Calu3 (cell line): ENCODE measurements at regions not wholly inside any gene's neighbourhood (a gene's known extent, or its start where the extent isn't known, plus 50 kb on each side); places are given as distances from the start of the nearest gene placed in this dataset.

Experiments
- BruUV-seq: library from RNA; stranded (reverse); fragments of 400-500 nt; replicated peaks from 2 replicates; lab custom pipeline; 2021; lab: Mats Ljungman, UMichigan
- CTCF ChIA-PET: fragments of 300-600 bp; sonication (Branson Sonifier 250); formaldehyde crosslinking; loops from one replicate; lab custom pipeline; 2022; ENCODE audit warnings: antibody characterized with exemption; lab: Charles Lee
- DNase-seq: peaks from one replicate; pipeline ENCODE4 v3.0.0; 2022
- H3K27ac Mint-ChIP-seq: one replicate; pipeline ENCODE4 v1.8.0; 2022; ENCODE audit warnings: mixed read lengths; ENCODE audit not compliant: unreplicated experiment
- H3K27me3 Mint-ChIP-seq: one replicate; pipeline ENCODE4 v1.8.0; 2022; ENCODE audit warnings: mixed read lengths; ENCODE audit not compliant: unreplicated experiment
- H3K36me3 Mint-ChIP-seq: one replicate; pipeline ENCODE4 v1.8.0; 2022; ENCODE audit warnings: mild to moderate bottlenecking, moderate library complexity, mixed read lengths; ENCODE audit not compliant: insufficient read depth, unreplicated experiment
- H3K4me1 Mint-ChIP-seq: one replicate; pipeline ENCODE4 v1.8.0; 2022; ENCODE audit warnings: mild to moderate bottlenecking, low read depth, mixed read lengths; ENCODE audit not compliant: unreplicated experiment
- H3K4me3 Mint-ChIP-seq: one replicate; pipeline ENCODE4 v1.8.0; 2022; ENCODE audit warnings: mild to moderate bottlenecking, low read depth, moderate library complexity, mixed read lengths; ENCODE audit not compliant: unreplicated experiment
- H3K9me3 Mint-ChIP-seq: one replicate; pipeline ENCODE4 v1.8.0; 2022; ENCODE audit warnings: low read depth, mixed read lengths; ENCODE audit not compliant: unreplicated experiment
- intact Hi-C: fragments of 100-400 bp; cut with micrococcal nuclease; formaldehyde crosslinking; loops from one replicate; pipeline ENCODE4 v1.10.0; 2022; ENCODE audit not compliant: unreplicated experiment
- TF ChIP-seq, protein P1 (sequence below): fragments of 200-600 bp; IDR thresholded peaks from one replicate; pipeline ENCODE4 v1.8.0; 2022; ENCODE audit warnings: antibody characterized with exemption; ENCODE audit not compliant: unreplicated experiment

GRCh38 chr9:22528485-22528884 lies 81.9 kb downstream of the DMRTA1 start:
- no peaks in the 10 kb centered on the region for H3K9me3 Mint-ChIP-seq
- no peak for DNase-seq
- CTCF ChIA-PET = interaction anchor here (0.6 kb wide), 1 partner anchor 400 kb away, joined by 6 read pairs; no protein-coding TSS in a partner anchor
- H3K4me1 Mint-ChIP-seq = peaks cover 7% of the 10 kb centered on the region
- intact Hi-C loops = no loop called here
- no peaks in the 10 kb centered on the region for H3K27me3 Mint-ChIP-seq
- no peak overlapping the region for H3K4me3 Mint-ChIP-seq
- BruUV-seq = no TSS peak
- TF ChIP-seq, protein P1, sequence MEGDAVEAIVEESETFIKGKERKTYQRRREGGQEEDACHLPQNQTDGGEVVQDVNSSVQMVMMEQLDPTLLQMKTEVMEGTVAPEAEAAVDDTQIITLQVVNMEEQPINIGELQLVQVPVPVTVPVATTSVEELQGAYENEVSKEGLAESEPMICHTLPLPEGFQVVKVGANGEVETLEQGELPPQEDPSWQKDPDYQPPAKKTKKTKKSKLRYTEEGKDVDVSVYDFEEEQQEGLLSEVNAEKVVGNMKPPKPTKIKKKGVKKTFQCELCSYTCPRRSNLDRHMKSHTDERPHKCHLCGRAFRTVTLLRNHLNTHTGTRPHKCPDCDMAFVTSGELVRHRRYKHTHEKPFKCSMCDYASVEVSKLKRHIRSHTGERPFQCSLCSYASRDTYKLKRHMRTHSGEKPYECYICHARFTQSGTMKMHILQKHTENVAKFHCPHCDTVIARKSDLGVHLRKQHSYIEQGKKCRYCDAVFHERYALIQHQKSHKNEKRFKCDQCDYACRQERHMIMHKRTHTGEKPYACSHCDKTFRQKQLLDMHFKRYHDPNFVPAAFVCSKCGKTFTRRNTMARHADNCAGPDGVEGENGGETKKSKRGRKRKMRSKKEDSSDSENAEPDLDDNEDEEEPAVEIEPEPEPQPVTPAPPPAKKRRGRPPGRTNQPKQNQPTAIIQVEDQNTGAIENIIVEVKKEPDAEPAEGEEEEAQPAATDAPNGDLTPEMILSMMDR = no peak
- H3K27ac Mint-ChIP-seq = no peak overlapping the region
- no peaks in the 10 kb centered on the region for H3K36me3 Mint-ChIP-seq

- TF ChIP-seq, protein P1 = no peak
- intact Hi-C loops = no loop called here
- H3K4me1 Mint-ChIP-seq = peaks cover 7% of the 10 kb centered on the region
- CTCF ChIA-PET = no interaction called here
- H3K9me3 Mint-ChIP-seq = no peaks in the 10 kb centered on the region
- no TSS peak for BruUV-seq
- no peak overlapping the region for H3K27ac Mint-ChIP-seq
- no peak for DNase-seq
- H3K36me3 Mint-ChIP-seq = no peaks in the 10 kb centered on the region
- no peaks in the 10 kb centered on the region for H3K27me3 Mint-ChIP-seq
- no peak overlapping the region for H3K4me3 Mint-ChIP-seq
Observed at GRCh38 chr9:22529426-22530199, 83.0 kb downstream of the DMRTA1 start.

- CTCF ChIA-PET = no interaction called here
- Mint-ChIP-seq H3K36me3 (no peaks in the 10 kb centered on the region), H3K27me3 (no peaks in the 10 kb centered on the region), H3K9me3 (no peaks in the 10 kb centered on the region), H3K4me1 (no peaks in the 10 kb centered on the region), H3K27ac (no peak overlapping the region), H3K4me3 (no peak overlapping the region)
- BruUV-seq = no TSS peak
- intact Hi-C loops = no loop called here
- TF ChIP-seq, protein P1 = no peak
- no peak for DNase-seq
Observed at GRCh38 chr9:22535780-22536179, 89.2 kb downstream of the DMRTA1 start.

- H3K27me3 Mint-ChIP-seq = no peaks in the 10 kb centered on the region
- CTCF ChIA-PET = no interaction called here
- no peaks in the 10 kb centered on the region for H3K4me1 Mint-ChIP-seq
- H3K4me3 Mint-ChIP-seq = no peak overlapping the region
- TF ChIP-seq, protein P1 = no peak
- H3K9me3 Mint-ChIP-seq = no peaks in the 10 kb centered on the region
- intact Hi-C loops = no loop called here
- H3K36me3 Mint-ChIP-seq = no peaks in the 10 kb centered on the region
- BruUV-seq = no TSS peak
- no peak overlapping the region for H3K27ac Mint-ChIP-seq
- no peak for DNase-seq
Observed at GRCh38 chr9:22537721-22538120, 91.1 kb downstream of the DMRTA1 start.
